ENCODE measurements at regions not wholly inside any gene's neighbourhood (a gene's known extent, or its start where the extent isn't known, plus 50 kb on each side); places are given as distances from the start of the nearest gene placed in this dataset.

GRCh38 chr14:61881046-61881445 lies 118.8 kb downstream of the SNAPC1 start:
- TF ChIP-seq, protein P1, sequence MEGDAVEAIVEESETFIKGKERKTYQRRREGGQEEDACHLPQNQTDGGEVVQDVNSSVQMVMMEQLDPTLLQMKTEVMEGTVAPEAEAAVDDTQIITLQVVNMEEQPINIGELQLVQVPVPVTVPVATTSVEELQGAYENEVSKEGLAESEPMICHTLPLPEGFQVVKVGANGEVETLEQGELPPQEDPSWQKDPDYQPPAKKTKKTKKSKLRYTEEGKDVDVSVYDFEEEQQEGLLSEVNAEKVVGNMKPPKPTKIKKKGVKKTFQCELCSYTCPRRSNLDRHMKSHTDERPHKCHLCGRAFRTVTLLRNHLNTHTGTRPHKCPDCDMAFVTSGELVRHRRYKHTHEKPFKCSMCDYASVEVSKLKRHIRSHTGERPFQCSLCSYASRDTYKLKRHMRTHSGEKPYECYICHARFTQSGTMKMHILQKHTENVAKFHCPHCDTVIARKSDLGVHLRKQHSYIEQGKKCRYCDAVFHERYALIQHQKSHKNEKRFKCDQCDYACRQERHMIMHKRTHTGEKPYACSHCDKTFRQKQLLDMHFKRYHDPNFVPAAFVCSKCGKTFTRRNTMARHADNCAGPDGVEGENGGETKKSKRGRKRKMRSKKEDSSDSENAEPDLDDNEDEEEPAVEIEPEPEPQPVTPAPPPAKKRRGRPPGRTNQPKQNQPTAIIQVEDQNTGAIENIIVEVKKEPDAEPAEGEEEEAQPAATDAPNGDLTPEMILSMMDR (conservative IDR thresholded peaks at IDR 0.05): no peak
- no peak overlapping the region for H3K27ac ChIP-seq

DNA sequence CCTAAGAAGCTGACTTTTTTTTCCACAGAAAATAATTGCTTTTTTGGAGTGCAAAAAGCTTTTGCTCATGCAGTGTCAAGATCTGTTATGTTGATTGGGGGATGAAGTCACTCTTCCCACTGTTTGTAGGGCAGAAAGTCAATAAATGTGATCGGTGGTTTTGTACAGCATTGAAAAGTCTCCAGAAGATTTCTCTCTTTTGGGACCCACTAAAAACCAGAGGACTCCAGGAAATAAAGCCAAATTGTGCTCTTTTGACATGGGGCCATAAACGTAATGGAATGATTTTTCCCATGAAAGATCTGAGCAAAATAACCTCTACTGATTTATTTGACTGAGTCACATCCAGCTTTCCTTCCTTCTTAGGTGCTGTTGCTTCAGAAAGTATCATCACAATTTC lies 122.5 kb downstream of the SNAPC1 start:
- TF ChIP-seq, protein P1 (conservative IDR thresholded peaks at IDR 0.05): no peak
- H3K27ac ChIP-seq: no peak overlapping the region

DNA sequence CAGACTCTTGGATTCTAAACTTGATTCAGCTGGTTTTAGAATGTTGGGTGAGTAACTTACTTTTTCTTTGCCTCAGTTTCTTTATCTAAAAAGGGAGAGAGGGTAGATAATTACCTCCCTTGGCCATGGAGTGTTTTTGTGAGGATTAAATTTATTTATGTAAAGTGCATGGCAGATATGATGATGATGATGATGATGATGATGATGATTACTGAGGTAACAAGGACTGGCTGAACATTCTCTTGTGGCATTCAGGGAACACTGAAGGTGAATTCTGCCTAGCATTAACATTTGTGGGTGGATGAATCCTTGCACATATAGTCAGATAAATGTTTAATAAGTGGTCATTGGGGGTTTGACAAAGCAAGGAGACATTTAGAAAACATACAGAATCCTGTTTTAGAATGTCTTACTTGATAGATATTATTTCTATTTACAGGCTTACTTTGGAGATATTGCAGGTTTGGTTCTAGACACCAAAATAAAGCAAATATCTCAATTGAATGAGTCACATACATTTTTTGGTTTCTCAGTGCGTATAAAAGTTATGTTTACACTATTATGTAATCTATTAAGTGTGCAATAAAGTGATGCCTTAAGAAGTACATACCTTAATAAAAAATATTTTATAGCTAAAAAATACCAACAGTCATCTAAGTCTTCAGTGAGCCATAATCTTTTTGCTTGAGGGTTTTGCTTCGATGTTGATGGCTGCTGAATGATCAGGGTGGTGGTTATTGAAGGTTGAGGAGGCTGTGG lies 123.2 kb downstream of the SNAPC1 start:
- TF ChIP-seq, protein P1 (conservative IDR thresholded peaks at IDR 0.05): no peak
- no peak overlapping the region for H3K27ac ChIP-seq

GRCh38 chr14:61887628-61888027 lies 125.4 kb downstream of the SNAPC1 start:
- TF ChIP-seq, protein P1 (conservative IDR thresholded peaks at IDR 0.05): no peak
- no peak overlapping the region for H3K27ac ChIP-seq

DNA sequence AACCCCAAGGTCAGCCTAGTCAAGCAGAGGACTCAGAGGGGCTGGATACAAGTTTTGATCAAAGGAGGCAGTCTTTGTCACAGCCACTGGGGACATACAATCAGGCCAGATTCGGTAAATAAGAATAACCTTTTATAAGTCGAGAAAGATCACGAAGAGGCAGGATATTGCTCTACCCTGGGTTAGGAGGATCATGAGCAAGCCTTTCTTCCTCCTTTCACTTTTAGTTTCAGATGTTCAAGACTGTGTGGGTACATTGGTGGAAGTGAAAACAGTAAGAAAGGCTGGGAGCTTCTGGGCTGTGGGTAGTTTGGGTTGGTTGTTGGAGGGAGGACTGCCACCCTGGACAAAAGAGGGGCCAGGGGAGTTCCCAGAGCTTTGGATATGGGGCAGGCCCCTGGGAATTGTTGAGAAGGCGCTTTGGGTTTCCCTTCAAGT lies 127.7 kb downstream of the SNAPC1 start:
- H3K27ac ChIP-seq: no peak overlapping the region
- TF ChIP-seq, protein P1 (conservative IDR thresholded peaks at IDR 0.05): no peak; the same call in 1 of the 2 replicates

- H3K27ac ChIP-seq: no peak overlapping the region
- TF ChIP-seq, protein P1 (conservative IDR thresholded peaks at IDR 0.05): no peak
These were observed 128.9 kb downstream of the SNAPC1 start for GRCh38 chr14:61891170-61891569.

GRCh38 chr14:61891810-61892209 lies 129.6 kb downstream of the SNAPC1 start:
- H3K27ac ChIP-seq: no peak overlapping the region
- TF ChIP-seq, protein P1 (conservative IDR thresholded peaks at IDR 0.05): no peak

Measured in VCaP (cell line).